PC-9 (cell line): ENCODE measurements at regions not wholly inside any gene's neighbourhood (a gene's known extent, or its start where the extent isn't known, plus 50 kb on each side); places are given as distances from the start of the nearest gene placed in this dataset.
"Not testable (repeated sequence)": the region's sequence is repeated elsewhere in the genome, so short reads cannot be mapped to it uniquely, and the experiment has no call there.

ENCODE experiments used
- BruUV-seq: library from RNA; stranded (reverse); fragments of 400-500 nt; replicated peaks from 2 replicates; lab custom pipeline; 2021; lab: Mats Ljungman, UMichigan
- CTCF ChIA-PET: fragments of 300-600 bp; sonication (Branson Sonifier 250); formaldehyde crosslinking; loops from one replicate; lab custom pipeline; 2022; ENCODE audit warnings: antibody characterized with exemption; lab: Charles Lee
- POLR2A ChIA-PET: fragments of 300-600 bp; sonication (Branson Sonifier 250); formaldehyde crosslinking; loops from one replicate; lab custom pipeline; 2022; ENCODE audit warnings: antibody characterized with exemption; ENCODE audit not compliant: unreplicated experiment; lab: Charles Lee
- DNase-seq, 2 experiments: peaks; one replicate each; pipeline versions ENCODE4 v3.0.0 to v3.0.0-alpha.2; 2015 to 2022; ENCODE audit warnings: mixed read lengths in 1 of 2
- H2AFZ ChIP-seq: fragments of 200-600 bp; sonication (generic); 2 replicates; pipeline ENCODE4 v1.8.1; 2017; ENCODE audit warnings: antibody characterized with exemption
- H3F3A ChIP-seq: fragments of 200-600 bp; sonication (generic); 2 replicates; pipeline ENCODE4 v1.8.1; 2017; ENCODE audit warnings: antibody characterized with exemption, mild to moderate bottlenecking, low read depth; ENCODE audit not compliant: insufficient read depth
- H3K27ac ChIP-seq: fragments of 200-600 bp; sonication (generic); 2 replicates; pipeline ENCODE4 v1.6.1; 2016; ENCODE audit warnings: mixed run types
- H3K27me3 ChIP-seq: fragments of 200-600 bp; sonication (generic); 2 replicates; pipeline ENCODE4 v1.6.1; 2016; ENCODE audit warnings: low read depth, mixed run types; ENCODE audit not compliant: insufficient read depth
- H3K36me3 ChIP-seq: fragments of 200-600 bp; sonication (generic); 2 replicates; pipeline ENCODE4 v1.6.1; 2016; ENCODE audit warnings: low read depth, mixed run types
- H3K4me1 ChIP-seq: fragments of 200-600 bp; sonication (generic); replicated peaks from 2 replicates; pipeline ENCODE4 v1.6.1; 2016; ENCODE audit warnings: mixed run types; ENCODE audit not compliant: insufficient read depth
- H3K4me2 ChIP-seq: fragments of 200-600 bp; sonication (generic); 2 replicates; pipeline ENCODE4 v1.6.1; 2017; ENCODE audit warnings: mixed run types
- H3K4me3 ChIP-seq: fragments of 200-600 bp; sonication (generic); 2 replicates; pipeline ENCODE4 v1.6.1; 2016; ENCODE audit warnings: mixed run types
- H3K79me2 ChIP-seq: fragments of 200-600 bp; sonication (generic); 2 replicates; pipeline ENCODE4 v1.6.1; 2017; ENCODE audit warnings: low read depth, mixed run types
- H3K9me2 ChIP-seq: fragments of 200-600 bp; sonication (generic); 2 replicates; pipeline ENCODE4 v1.8.1; 2017; ENCODE audit warnings: mild to moderate bottlenecking; ENCODE audit not compliant: insufficient read depth
- H3K9me3 ChIP-seq: fragments of 200-600 bp; sonication (generic); 2 replicates; pipeline ENCODE4 v1.8.1; 2016; ENCODE audit warnings: low read depth; ENCODE audit not compliant: insufficient read depth
- H4K20me1 ChIP-seq: fragments of 200-600 bp; sonication (generic); 2 replicates; pipeline ENCODE4 v1.8.1; 2017; ENCODE audit not compliant: insufficient read depth
- EZH2 ChIP-seq: fragments of 200-600 bp; sonication (generic); IDR thresholded peaks from 2 replicates; pipeline ENCODE4 v1.8.0; 2017; ENCODE audit warnings: antibody characterized with exemption, low read depth
- intact Hi-C: fragments of 100-400 bp; cut with micrococcal nuclease; formaldehyde crosslinking; loops from one replicate; pipeline ENCODE4 v1.10.0; 2022; ENCODE audit not compliant: unreplicated experiment
- TF ChIP-seq, protein P1 (sequence below): fragments of 200-600 bp; sonication (generic); conservative IDR thresholded peaks from 2 replicates; pipeline ENCODE4 v1.6.1; 2017; ENCODE audit warnings: mixed run types, antibody characterized with exemption, mild to moderate bottlenecking, moderate library complexity

DNA sequence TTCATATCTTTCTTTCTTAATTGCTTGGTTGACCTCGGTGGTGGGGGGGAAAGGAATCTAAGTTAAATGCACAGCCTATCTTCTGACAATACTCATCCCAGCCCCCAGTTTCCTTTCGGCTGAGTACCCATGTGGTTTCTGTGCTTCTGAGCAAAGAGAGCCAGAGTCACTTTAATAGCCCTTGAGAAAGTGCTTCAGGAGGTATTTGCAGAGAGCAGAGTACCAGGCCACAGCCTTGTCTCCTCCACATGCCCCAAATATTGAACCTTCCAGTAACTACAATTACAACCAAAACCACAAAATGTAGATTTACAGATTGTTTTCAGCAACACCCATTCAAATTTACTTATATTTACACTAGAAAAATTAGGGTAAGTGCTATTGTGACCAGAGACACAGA lies 647.4 kb downstream of the NR2F2 start:
- no TSS peak for BruUV-seq
- CTCF ChIA-PET, result no interaction called here

DNA sequence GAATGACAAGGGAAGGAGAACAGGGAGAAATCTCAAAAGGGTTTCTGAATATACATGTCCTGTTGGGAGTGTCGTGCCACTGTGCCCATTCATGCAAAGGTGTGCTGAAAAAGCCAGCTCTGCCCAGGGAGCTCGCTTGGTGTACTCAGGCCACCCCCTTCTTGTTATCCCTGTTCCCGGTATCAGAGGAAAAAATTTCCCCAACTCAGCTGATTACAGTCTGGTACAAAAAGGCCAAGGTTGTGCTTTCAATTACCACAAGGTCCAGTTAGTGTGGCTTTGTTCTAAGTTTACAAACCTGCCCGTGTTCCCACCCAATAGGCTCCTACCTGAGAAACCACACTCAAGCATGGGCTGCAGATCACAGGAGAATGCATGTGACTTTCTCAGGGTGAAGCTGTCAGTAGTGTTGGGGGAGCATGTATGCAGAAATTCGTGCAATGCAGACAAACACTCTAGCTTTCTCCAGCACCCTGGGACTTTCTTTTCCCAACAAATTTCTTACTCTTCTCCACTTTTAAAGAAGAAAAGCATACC lies 648.5 kb downstream of the NR2F2 start:
- TF ChIP-seq, protein P1, sequence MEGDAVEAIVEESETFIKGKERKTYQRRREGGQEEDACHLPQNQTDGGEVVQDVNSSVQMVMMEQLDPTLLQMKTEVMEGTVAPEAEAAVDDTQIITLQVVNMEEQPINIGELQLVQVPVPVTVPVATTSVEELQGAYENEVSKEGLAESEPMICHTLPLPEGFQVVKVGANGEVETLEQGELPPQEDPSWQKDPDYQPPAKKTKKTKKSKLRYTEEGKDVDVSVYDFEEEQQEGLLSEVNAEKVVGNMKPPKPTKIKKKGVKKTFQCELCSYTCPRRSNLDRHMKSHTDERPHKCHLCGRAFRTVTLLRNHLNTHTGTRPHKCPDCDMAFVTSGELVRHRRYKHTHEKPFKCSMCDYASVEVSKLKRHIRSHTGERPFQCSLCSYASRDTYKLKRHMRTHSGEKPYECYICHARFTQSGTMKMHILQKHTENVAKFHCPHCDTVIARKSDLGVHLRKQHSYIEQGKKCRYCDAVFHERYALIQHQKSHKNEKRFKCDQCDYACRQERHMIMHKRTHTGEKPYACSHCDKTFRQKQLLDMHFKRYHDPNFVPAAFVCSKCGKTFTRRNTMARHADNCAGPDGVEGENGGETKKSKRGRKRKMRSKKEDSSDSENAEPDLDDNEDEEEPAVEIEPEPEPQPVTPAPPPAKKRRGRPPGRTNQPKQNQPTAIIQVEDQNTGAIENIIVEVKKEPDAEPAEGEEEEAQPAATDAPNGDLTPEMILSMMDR, result no peak
- no peak for TF ChIP-seq EZH2
- H3K4me2 ChIP-seq, result no peak overlapping the region
- H4K20me1 ChIP-seq, result no peaks in the 10 kb centered on the region
- CTCF ChIA-PET, result no interaction called here
- DNase-seq, result no peak
- H3K36me3 ChIP-seq, result no peaks in the 10 kb centered on the region
- no peaks in the 10 kb centered on the region for H3K79me2 ChIP-seq
- POLR2A ChIA-PET, result no interaction called here
- H3K27me3 ChIP-seq, result peaks cover 4% of the 10 kb centered on the region; the same call in 1 of the 2 replicates
- H3K4me1 ChIP-seq, result no peaks in the 10 kb centered on the region
- no peak overlapping the region for H3K27ac ChIP-seq
- H2AFZ ChIP-seq, result no peak overlapping the region
- no peak overlapping the region for H3K4me3 ChIP-seq
- BruUV-seq, result no TSS peak
- H3K9me3 ChIP-seq, result no peaks in the 10 kb centered on the region
- intact Hi-C loops, result no loop called here
- H3K9me2 ChIP-seq, result no peaks in the 10 kb centered on the region; the same call in 1 of the 2 replicates
- H3F3A ChIP-seq, result no peaks in the 10 kb centered on the region

More for the DNA sequence above, 647.4 kb downstream of the NR2F2 start:
- H3K27ac ChIP-seq, result no peak overlapping the region
- H3K36me3 ChIP-seq, result no peaks in the 10 kb centered on the region
- no peaks in the 10 kb centered on the region; the same call in 1 of the 2 replicates for H3K9me2 ChIP-seq
- no peak overlapping the region for H3K4me3 ChIP-seq
- no peak overlapping the region for H2AFZ ChIP-seq
- H3K4me2 ChIP-seq, result no peak overlapping the region
- TF ChIP-seq, protein P1, result no peak
- no peak for TF ChIP-seq EZH2
- H3K79me2 ChIP-seq, result no peaks in the 10 kb centered on the region
- H3K27me3 ChIP-seq, result peaks cover 4% of the 10 kb centered on the region; the same call in 1 of the 2 replicates
- intact Hi-C loops, result no loop called here
- no peaks in the 10 kb centered on the region for H3K9me3 ChIP-seq
- H4K20me1 ChIP-seq, result no peaks in the 10 kb centered on the region
- no peak for DNase-seq
- no peaks in the 10 kb centered on the region for H3F3A ChIP-seq
- POLR2A ChIA-PET, result no interaction called here
- no peaks in the 10 kb centered on the region for H3K4me1 ChIP-seq

DNA sequence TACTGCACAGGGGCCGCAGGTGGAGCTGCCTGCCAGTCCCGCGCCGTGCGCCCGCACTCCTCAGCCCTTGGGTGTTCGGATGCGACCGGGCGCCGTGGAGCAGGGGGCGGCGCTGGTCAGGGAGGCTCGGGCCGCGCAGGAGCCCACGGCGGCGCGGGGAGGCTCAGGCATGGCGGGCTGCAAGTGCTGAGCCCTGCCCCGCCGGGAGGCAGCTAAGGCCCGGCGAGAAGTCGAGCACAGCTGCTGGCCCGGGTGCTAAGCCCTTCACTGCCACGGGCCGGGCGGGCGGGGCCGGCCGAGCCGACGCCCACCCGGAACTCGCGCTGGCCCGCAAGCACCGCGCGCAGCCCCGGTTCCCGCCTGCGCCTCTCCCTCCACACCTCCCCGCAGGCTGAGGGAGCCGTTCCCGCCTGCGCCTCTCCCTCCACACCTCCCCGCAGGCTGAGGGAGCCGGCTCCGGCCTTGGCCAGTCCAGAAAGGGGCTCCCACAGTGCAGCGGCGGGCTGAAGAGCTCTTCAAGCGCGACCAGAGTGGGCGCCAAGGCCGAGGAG lies 653.7 kb downstream of the NR2F2 start:
- H2AFZ ChIP-seq, H4K20me1 ChIP-seq, BruUV-seq, H3K27ac ChIP-seq, H3K9me3 ChIP-seq, H3K4me3 ChIP-seq, H3K4me2 ChIP-seq, H3K36me3 ChIP-seq, POLR2A ChIA-PET, DNase-seq, H3K9me2 ChIP-seq, CTCF ChIA-PET, H3K79me2 ChIP-seq, H3K4me1 ChIP-seq, H3F3A ChIP-seq, intact Hi-C loops: not testable (repeated sequence)
- peaks cover 12% of the 10 kb centered on the region; the same call in 1 of the 2 replicates for H3K27me3 ChIP-seq

DNA sequence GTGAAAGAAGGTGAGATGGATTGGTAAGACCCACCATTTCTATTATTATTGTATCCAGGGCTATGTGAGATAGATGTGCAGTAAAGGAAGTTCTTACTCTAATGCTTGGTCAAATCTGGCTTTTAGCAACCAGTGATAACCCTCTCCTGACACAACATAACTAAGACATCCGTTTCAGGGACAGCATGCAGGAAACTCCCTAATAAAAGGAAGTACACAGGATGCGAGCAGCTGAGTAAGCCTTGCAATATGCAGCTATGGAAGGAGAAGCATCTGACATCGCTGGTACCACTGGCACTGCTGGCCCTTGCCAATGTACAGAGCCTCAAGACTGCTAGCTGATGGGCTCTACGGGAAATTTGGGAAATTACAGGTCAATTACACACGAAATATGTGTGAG lies 662.3 kb downstream of the NR2F2 start:
- ChIA-PET POLR2A (no interaction called here), CTCF (no interaction called here)
- Histone ChIP-seq H3K4me3 (no peak overlapping the region), H3F3A (no peaks in the 10 kb centered on the region), H3K4me1 (no peaks in the 10 kb centered on the region), H4K20me1 (no peaks in the 10 kb centered on the region), H3K27ac (no peak overlapping the region), H2AFZ (no peak overlapping the region), H3K27me3 (no peaks in the 10 kb centered on the region; the same call in 1 of the 2 replicates), H3K36me3 (no peaks in the 10 kb centered on the region), H3K9me2 (no peaks in the 10 kb centered on the region), H3K9me3 (no peaks in the 10 kb centered on the region), H3K4me2 (no peak overlapping the region), H3K79me2 (no peaks in the 10 kb centered on the region)
- no peak for TF ChIP-seq EZH2
- TF ChIP-seq, protein P1, result no peak
- no peak for DNase-seq
- intact Hi-C loops, result no loop called here
- no TSS peak for BruUV-seq
